Upper lobe of left lung (tissue), 6 donors: ENCODE measurements at regions not wholly inside any gene's neighbourhood (a gene's known extent, or its start where the extent isn't known, plus 50 kb on each side); places are given as distances from the start of the nearest gene placed in this dataset.

Experiments
- ATAC-seq, 2 donors: fragments of 200-7000 bp; cut with Tn5 transposase; one replicate each; pipeline ENCODE4 v1.9.1; 2022; ENCODE audit warnings: mild to moderate bottlenecking in 2 of 2, moderate library complexity in 2 of 2; ENCODE audit not compliant: low FRiP score in 2 of 2
- DNase-seq, 2 donors: peaks; one replicate each; pipeline ENCODE4 v3.0.0-alpha.2; 2019 to 2020
- H3K27ac ChIP-seq, 4 donors: fragments of 200-600 bp; sonication (generic); one replicate each; pipeline ENCODE4 v1.5.1; 2016 to 2019
- H3K27me3 ChIP-seq, 4 donors: fragments of 200-600 bp; sonication (generic); one replicate each; pipeline ENCODE4 v1.5.1; 2017 to 2019
- H3K36me3 ChIP-seq, 4 donors: fragments of 200-600 bp; sonication (generic); one replicate each; pipeline ENCODE4 v1.5.1; 2016 to 2019
- H3K4me1 ChIP-seq, 4 donors: fragments of 200-600 bp; sonication (generic); one replicate each; pipeline ENCODE4 v1.5.1; 2018 to 2019
- H3K4me3 ChIP-seq, 4 donors: fragments of 200-600 bp; sonication (generic); one replicate each; pipeline ENCODE4 v1.5.1; 2017 to 2019; ENCODE audit warnings: mild to moderate bottlenecking in 2 of 4, moderate library complexity in 1 of 4
- H3K9me3 ChIP-seq, 4 donors: fragments of 200-600 bp; sonication (generic); one replicate each; pipeline ENCODE4 v1.5.1; 2018 to 2019
- EP300 ChIP-seq, 4 donors: sonication (generic); formaldehyde crosslinking; IDR thresholded peaks; one replicate each; pipeline ENCODE4 v1.5.1; 2017; ENCODE audit warnings: antibody characterized with exemption in 4 of 4, control low read depth in 2 of 4
- POLR2A ChIP-seq, 4 donors: fragments of 450-650 bp; IDR thresholded peaks; one replicate each; pipeline ENCODE4 v1.5.1; 2016 to 2017; ENCODE audit warnings: antibody characterized with exemption in 4 of 4, mild to moderate bottlenecking in 2 of 4
- POLR2AphosphoS5 ChIP-seq, 2 donors: sonication (generic); formaldehyde crosslinking; IDR thresholded peaks; one replicate each; pipeline ENCODE4 v1.5.1; 2017; ENCODE audit warnings: antibody characterized with exemption in 2 of 2
- WGBS, 2 donors: methylation state at CpG; one replicate each; pipeline ENCODE4 v1.1.5; 2017 to 2018; 5-methylcytosine and 5-hydroxymethylcytosine counted together
- TF ChIP-seq, protein P1 (sequence below), 6 experiments: fragments of 450-650 bp in 4 of 6; fragments of 200-600 bp in 2 of 6; sonication (generic) in 2 of 6; IDR thresholded peaks; one replicate each; pipeline ENCODE4 v1.5.1; 2016 to 2019; ENCODE audit warnings: antibody characterized with exemption in 6 of 6
- donor health status: DM: no; HTN: no; CAD: no; lungs with moderate emphysema.
- donor health status: DM: no; HTN: yes; CAD: no; lungs with severe emphysema.

GRCh38 chr12:66045506-66045905 is 85.0 kb downstream of the LLPH start:
- Histone ChIP-seq H3K9me3 (no peaks in the 10 kb centered on the region), H3K27ac (no peak overlapping the region), H3K27me3 (no peaks in the 10 kb centered on the region), H3K4me1 (no peaks in the 10 kb centered on the region), H3K4me3 (no peak overlapping the region), H3K36me3 (no peaks in the 10 kb centered on the region)
- DNase-seq, result no peak
- 95 to 98% methylated on average over 3 of the region's 3 CpGs for WGBS, 2 donors
- TF ChIP-seq EP300 (IDR thresholded peaks at IDR 0.05) (no peak), POLR2A (IDR thresholded peaks at IDR 0.05) (no peak), POLR2AphosphoS5 (IDR thresholded peaks at IDR 0.05) (no peak)
- TF ChIP-seq, protein P1, sequence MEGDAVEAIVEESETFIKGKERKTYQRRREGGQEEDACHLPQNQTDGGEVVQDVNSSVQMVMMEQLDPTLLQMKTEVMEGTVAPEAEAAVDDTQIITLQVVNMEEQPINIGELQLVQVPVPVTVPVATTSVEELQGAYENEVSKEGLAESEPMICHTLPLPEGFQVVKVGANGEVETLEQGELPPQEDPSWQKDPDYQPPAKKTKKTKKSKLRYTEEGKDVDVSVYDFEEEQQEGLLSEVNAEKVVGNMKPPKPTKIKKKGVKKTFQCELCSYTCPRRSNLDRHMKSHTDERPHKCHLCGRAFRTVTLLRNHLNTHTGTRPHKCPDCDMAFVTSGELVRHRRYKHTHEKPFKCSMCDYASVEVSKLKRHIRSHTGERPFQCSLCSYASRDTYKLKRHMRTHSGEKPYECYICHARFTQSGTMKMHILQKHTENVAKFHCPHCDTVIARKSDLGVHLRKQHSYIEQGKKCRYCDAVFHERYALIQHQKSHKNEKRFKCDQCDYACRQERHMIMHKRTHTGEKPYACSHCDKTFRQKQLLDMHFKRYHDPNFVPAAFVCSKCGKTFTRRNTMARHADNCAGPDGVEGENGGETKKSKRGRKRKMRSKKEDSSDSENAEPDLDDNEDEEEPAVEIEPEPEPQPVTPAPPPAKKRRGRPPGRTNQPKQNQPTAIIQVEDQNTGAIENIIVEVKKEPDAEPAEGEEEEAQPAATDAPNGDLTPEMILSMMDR (IDR thresholded peaks at IDR 0.05), result no peak
- no peak for ATAC-seq

DNA sequence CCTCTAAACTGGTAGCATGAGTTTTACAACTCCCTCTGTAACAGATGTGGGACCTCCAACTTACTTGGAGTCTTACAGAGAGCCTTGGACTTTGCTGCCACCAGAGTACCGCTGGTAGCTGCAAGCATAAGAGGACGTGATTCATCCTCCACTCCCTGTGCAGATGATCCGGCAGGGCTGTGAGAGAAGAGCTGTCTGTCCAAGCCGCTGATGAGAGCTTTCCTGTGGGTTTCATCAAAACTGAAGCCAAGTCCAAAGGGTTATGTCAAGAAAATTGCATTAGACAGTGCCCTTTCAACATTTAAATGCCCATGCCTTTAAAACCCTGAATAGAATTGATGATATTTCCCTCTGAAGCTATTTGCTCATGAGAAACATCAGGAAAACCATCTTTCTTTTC is 85.8 kb downstream of the LLPH start:
- WGBS, 2 donors, result 79 to 84% methylated on average over 4 of the region's 4 CpGs
- Histone ChIP-seq H3K27me3 (no peaks in the 10 kb centered on the region), H3K4me3 (no peak overlapping the region), H3K9me3 (no peaks in the 10 kb centered on the region), H3K36me3 (no peaks in the 10 kb centered on the region), H3K27ac (no peak overlapping the region), H3K4me1 (no peaks in the 10 kb centered on the region)
- ATAC-seq, result no peak
- no peak for TF ChIP-seq EP300 (IDR thresholded peaks at IDR 0.05)
- TF ChIP-seq, protein P1 (IDR thresholded peaks at IDR 0.05), result no peak
- no peak for TF ChIP-seq POLR2A (IDR thresholded peaks at IDR 0.05)
- no peak for TF ChIP-seq POLR2AphosphoS5 (IDR thresholded peaks at IDR 0.05)
- no peak for DNase-seq

GRCh38 chr12:66043035-66043434 is 87.5 kb downstream of the LLPH start:
- H3K4me3 ChIP-seq, result no peak overlapping the region
- ATAC-seq, result no peak
- WGBS, 2 donors, result 59 to 86% methylated on average over 3 of the region's 3 CpGs

GRCh38 chr12:66041651-66042363 is 88.7 kb downstream of the LLPH start:
- H3K4me1 ChIP-seq, result no peaks in the 10 kb centered on the region
- no peak overlapping the region for H3K27ac ChIP-seq
- no peak for ATAC-seq
- WGBS, 2 donors, result 77 to 86% methylated on average over 10 of the region's 10 CpGs
- H3K36me3 ChIP-seq, result no peaks in the 10 kb centered on the region
- TF ChIP-seq, protein P1 (IDR thresholded peaks at IDR 0.05), result no peak
- no peaks in the 10 kb centered on the region for H3K27me3 ChIP-seq
- H3K4me3 ChIP-seq, result no peak overlapping the region
- no peaks in the 10 kb centered on the region for H3K9me3 ChIP-seq
- no peak for DNase-seq

More at GRCh38 chr12:66043035-66043434, 87.5 kb downstream of the LLPH start:
- Histone ChIP-seq H3K27ac (no peak overlapping the region), H3K9me3 (no peaks in the 10 kb centered on the region), H3K4me1 (no peaks in the 10 kb centered on the region), H3K27me3 (no peaks in the 10 kb centered on the region), H3K36me3 (no peaks in the 10 kb centered on the region)
- DNase-seq, result no peak
- no peak for TF ChIP-seq EP300 (IDR thresholded peaks at IDR 0.05)
- TF ChIP-seq POLR2AphosphoS5 (IDR thresholded peaks at IDR 0.05), result no peak
- no peak for TF ChIP-seq POLR2A (IDR thresholded peaks at IDR 0.05)
- TF ChIP-seq, protein P1 (IDR thresholded peaks at IDR 0.05), result no peak

- H3K4me3 ChIP-seq, result no peak overlapping the region
- no peaks in the 10 kb centered on the region for H3K9me3 ChIP-seq
- no peak overlapping the region for H3K27ac ChIP-seq
- no peaks in the 10 kb centered on the region for H3K27me3 ChIP-seq
- no peaks in the 10 kb centered on the region for H3K36me3 ChIP-seq
- no peaks in the 10 kb centered on the region for H3K4me1 ChIP-seq
- TF ChIP-seq POLR2AphosphoS5 (IDR thresholded peaks at IDR 0.05) (no peak), POLR2A (IDR thresholded peaks at IDR 0.05) (no peak), EP300 (IDR thresholded peaks at IDR 0.05) (no peak)
- TF ChIP-seq, protein P1 (IDR thresholded peaks at IDR 0.05), result no peak
- ATAC-seq (peak; percentile 26 to 68), DNase-seq (no peak)
- WGBS, 2 donors, result 24 to 39% methylated on average over 4 of the region's 4 CpGs
Observed at GRCh38 chr12:66036317-66036716, 94.2 kb downstream of the LLPH start.
